NCI-H2107 treated with DMSO at 0.1 percent for 48 hours (cell line): ENCODE measurements at regions not wholly inside any gene's neighbourhood (a gene's known extent, or its start where the extent isn't known, plus 50 kb on each side); places are given as distances from the start of the nearest gene placed in this dataset.

Experiments used
- DNase-seq: peaks from one replicate; lab custom pipeline; 2025; ENCODE audit not compliant: unreplicated experiment; lab: John Stamatoyannopoulos, UW

DNA sequence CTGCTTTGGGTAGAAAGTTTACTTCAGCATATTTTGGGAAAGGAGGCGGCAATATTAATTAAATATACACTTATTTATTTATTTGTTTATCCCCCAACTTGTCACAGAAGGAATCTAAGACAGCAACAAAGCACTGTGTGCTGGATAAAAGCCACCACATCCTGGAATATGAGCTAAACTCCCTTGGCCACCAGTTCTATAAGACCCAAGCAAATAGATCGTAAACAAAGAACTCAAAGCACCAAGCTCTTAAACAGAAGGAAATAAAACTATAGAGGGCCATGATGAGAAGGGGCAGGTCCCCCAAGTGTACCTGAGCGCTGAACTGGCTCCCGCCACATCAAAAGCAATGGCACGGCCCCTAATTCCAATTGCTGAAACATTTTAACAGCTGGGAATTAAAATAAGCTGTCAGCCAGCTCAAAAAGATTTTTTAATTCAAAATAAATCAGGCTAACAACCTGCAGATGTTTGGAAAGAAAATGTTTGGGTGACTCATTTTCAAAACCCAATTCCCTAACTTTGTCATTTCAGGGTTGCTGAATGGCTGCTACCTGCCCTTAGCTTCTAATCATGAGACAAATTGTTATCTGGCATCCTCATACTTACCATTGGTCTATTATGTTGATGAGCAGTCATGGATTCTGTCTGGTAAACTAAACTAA, 127.1 kb downstream of the SLC30A10 start:
- DNase-seq: no peak

DNA sequence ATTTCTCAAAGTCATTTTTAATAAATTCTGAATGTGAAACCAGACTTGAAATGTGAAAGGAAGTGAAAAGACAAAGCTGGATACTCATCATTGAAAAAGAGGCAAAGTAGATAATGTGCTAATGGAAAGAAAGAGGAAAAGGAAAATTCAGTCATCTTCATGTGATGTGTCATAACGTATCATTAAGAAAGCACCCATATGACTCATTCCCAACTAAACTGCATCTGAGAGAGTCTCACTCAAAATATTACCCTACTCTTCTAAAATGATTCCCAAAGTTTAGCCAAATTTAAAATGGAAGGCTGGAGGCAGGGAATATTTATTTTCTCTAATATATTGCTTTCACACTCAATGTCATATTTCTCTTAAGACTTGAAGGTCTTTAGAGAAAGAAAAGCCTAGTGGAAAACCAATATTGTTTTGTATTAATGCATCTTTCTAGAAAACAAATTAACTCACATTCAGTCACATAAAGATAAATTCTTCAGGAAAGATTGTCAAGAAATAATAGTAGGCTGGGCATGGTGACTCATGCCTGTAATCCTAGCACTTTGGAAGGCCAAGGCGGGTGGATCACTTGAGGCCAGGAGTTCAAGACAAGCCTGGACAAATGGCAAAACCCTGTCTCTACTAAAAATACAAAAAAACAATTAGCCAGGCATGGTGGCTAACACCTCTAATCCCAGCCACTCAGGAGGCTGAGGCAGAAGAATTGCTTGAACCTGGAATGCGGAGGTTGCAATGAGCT, 129.9 kb downstream of the SLC30A10 start:
- DNase-seq: no peak

- no peak for DNase-seq
Observed at GRCh38 chr1:219797683-219798082, 130.7 kb downstream of the SLC30A10 start.

GRCh38 chr1:219797009-219797408, 131.3 kb downstream of the SLC30A10 start:
- no peak for DNase-seq

GRCh38 chr1:219795363-219795917, 132.9 kb downstream of the SLC30A10 start:
- DNase-seq: no peak

- DNase-seq: no peak
Observed at GRCh38 chr1:219794085-219794743, 134.1 kb downstream of the SLC30A10 start.

DNA sequence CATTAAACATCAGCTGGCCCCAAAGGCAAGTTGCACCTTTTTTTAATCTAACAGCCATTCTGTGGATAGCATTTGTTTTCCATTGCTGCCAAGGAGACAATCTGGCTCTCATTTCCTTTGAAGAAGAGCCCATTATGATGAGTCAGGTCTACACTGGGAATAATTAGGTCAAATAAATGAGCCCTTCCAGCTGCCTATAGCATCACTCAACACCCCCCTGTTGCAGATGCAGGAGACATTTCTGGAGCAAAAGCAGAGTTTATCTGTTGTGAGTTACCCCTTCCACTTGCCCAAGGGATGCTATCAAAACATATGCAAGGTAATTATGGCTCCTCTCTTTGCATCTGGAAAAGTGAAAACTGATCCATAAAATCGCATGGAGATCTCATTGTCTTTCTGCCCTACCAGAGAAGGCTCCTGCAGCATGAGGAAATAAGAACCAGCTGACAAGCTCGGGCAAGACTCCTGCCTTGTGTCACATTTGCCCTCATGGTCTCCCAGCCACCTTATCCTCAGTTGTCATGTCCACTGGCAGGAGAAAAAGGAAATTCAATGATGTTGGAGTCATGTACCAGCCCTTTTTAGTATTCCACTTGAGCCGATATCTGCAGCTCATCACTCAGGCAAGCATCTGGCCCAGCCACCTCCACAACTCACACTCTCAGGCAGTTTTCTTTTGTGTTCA, 135.9 kb downstream of the SLC30A10 start:
- peak; percentile 19 for DNase-seq

GRCh38 chr1:219791766-219792165, 136.6 kb downstream of the SLC30A10 start:
- no peak for DNase-seq

DNA sequence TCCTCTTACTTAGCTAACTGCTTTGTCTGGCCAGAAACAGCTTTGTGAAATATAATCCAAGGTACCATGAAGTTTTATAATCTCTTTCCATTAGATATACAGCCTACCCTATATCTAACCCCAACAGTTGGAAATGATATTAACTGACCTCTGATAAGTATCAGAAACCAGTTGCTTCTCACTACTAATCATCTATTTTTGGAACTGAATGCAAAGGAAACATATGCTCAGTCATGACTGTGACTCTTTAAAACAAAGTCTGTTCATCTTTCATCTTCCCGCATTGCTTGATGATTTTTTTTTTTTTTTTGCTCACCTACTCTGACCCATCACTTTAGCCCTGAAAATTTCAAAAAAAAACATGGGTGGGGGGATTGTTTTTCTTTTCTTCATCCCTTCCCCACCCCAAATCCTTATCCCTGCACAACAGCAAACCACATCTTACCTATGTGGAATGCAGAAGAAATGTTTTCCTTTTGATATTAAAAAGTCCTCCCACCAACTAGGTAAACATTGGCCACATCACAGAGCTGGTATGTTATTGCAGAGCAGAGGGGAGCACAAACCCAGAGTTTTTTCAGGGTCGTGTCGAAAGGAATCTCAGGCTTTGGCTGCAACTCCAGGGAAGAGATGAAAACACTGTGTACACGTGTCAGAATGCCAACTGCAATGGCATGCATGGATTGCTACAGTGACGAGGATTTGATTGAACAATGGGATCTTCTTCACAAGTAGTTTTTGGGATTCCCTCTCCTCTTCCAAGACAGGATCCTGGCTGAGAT, 137.3 kb downstream of the SLC30A10 start:
- DNase-seq: no peak

- no peak for DNase-seq
Observed at GRCh38 chr1:219788700-219789099, 139.7 kb downstream of the SLC30A10 start.

- DNase-seq: no peak
Observed at GRCh38 chr1:219788091-219788490, 140.3 kb downstream of the SLC30A10 start.

- DNase-seq: no peak
Observed at GRCh38 chr1:219784660-219785381, 143.5 kb downstream of the SLC30A10 start.

- DNase-seq: no peak
Observed at GRCh38 chr1:219783605-219784235, 144.6 kb downstream of the SLC30A10 start.

- no peak for DNase-seq
Observed at GRCh38 chr1:219782929-219783328, 145.4 kb downstream of the SLC30A10 start.

- DNase-seq: no peak
Observed at GRCh38 chr1:219782311-219782710, 146.0 kb downstream of the SLC30A10 start.

- no peak for DNase-seq
Observed at GRCh38 chr1:219781491-219781890, 146.9 kb downstream of the SLC30A10 start.

DNA sequence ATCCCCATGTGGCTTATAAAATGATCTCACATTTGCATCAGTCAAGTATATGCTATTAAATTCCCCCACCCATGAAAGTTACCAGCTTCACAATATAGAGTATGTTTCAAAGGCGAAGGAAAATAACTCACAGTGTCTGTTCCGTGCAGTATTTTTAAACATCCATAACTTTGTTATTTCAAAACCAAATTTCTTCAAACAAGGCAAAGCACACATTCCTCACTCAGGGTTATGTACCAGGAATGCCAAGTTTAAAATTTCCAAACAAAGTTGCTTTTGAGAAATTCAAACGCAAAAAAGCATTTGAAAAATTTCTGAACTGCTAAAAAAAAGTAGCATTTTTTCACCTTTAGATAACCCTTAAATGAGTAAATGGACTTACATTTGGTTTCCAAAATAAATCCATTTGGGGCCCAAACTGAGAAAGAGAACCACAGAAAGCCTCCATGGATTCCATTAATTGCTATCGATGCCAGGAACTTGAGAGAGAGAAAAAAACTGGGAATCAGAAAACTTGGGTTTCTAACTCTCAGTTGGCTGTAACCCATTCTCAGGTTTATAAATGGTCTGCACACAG, 149.5 kb downstream of the SLC30A10 start:
- no peak for DNase-seq

DNA sequence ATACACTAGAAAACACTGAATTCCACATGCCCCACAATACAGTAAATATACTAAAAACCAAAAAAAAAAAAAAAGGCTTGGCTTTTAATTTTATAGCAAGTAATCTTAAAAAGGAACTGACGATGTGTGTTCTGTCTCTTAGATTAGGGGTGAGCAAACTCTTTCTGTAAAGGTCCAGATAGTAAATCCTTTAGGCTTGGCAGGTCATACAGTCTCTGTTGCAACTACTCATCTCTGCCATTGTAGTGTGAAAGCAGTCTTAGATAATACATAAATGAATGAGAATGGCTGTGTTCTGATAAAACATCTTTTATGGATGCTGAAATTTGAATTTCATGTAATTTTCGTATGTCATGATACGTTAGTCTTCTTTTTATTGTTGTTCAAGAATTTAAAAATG, 150.2 kb downstream of the SLC30A10 start:
- no peak for DNase-seq

- DNase-seq: no peak
Observed at GRCh38 chr1:219774386-219774785, 154.0 kb downstream of the SLC30A10 start.
